Left ventricle myocardium inferior (tissue), 1 donor: ENCODE measurements at regions not wholly inside any gene's neighbourhood (a gene's known extent, or its start where the extent isn't known, plus 50 kb on each side); places are given as distances from the start of the nearest gene placed in this dataset.
A peak's percentile ranks its signal among the peaks of the same experiment; 100 is the strongest.

ENCODE experiments used
- DNase-seq: peaks from one replicate; pipeline ENCODE4 v3.0.0-alpha.2; 2020
- H3K27ac ChIP-seq: fragments of 200-600 bp; replicated peaks from 2 replicates; pipeline ENCODE4 v1.8.0; 2021
- H3K27me3 ChIP-seq: fragments of 200-600 bp; 2 replicates; pipeline ENCODE4 v1.8.0; 2021; ENCODE audit warnings: low read depth
- H3K36me3 ChIP-seq: fragments of 200-600 bp; 2 replicates; pipeline ENCODE4 v1.8.0; 2021
- H3K4me1 ChIP-seq: fragments of 200-600 bp; 2 replicates; pipeline ENCODE4 v1.8.0; 2021
- H3K4me3 ChIP-seq: fragments of 200-600 bp; 2 replicates; pipeline ENCODE4 v1.8.0; 2021; ENCODE audit warnings: mild to moderate bottlenecking, moderate library complexity
- H3K9me3 ChIP-seq: fragments of 200-600 bp; replicated peaks from 2 replicates; pipeline ENCODE4 v1.8.0; 2021
- CTCF ChIP-seq: fragments of 200-600 bp; IDR thresholded peaks from 2 replicates; pipeline ENCODE4 v1.8.0; 2021; ENCODE audit warnings: antibody characterized with exemption, mild to moderate bottlenecking, borderline replicate concordance
- intact Hi-C: fragments of 100-400 bp; cut with micrococcal nuclease; formaldehyde crosslinking; loops from one replicate; pipeline ENCODE4 v1.11.0; 2022
- donor health status: DM: no; HTN: yes; CAD: no; lungs with severe emphysema.

DNA sequence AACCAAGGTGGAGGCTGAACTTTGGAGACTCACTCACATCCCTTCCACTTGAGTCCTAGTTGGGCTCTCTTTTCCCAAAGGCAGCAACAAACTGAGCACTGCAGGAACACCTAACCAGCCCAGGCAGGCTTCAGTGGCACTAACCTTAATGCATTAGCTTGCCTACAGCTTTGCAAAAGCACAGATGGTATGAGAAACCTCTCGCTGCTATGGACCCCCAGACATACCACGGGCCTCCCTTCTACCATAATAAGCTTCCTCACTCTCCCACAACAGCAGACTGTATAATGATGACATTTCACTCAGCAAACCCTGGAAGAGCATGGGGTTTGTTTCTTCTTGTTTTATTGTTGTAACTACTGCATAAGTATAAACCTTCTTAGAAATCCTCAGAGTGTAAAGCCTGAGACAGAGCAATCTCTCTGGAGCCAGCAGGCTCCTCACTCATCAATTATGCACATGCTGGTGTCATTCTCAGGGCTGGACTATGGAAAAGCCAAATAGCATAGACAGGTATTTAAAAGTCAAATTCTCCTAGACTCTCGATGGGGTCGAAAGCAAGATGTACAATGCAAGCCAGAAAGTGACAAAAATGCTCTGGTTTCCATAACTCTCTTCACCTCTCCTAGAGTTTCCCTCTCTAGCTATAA is 167.6 kb downstream of the NXPE2 start:
- intact Hi-C loops, result no loop called here
- TF ChIP-seq CTCF, result no peak
- Histone ChIP-seq H3K9me3 (peaks cover 3% of the 10 kb centered on the region), H3K27ac (no peak overlapping the region), H3K36me3 (no peaks in the 10 kb centered on the region), H3K27me3 (no peaks in the 10 kb centered on the region), H3K4me3 (no peak overlapping the region), H3K4me1 (peaks cover 9% of the 10 kb centered on the region)
- DNase-seq, result no peak

GRCh38 chr11:114846416-114846791 is 168.1 kb downstream of the NXPE2 start:
- H3K27me3 ChIP-seq, result no peaks in the 10 kb centered on the region
- peak; percentile 63 for DNase-seq
- no peak overlapping the region for H3K27ac ChIP-seq
- intact Hi-C loops, result no loop called here
- H3K36me3 ChIP-seq, result no peaks in the 10 kb centered on the region
- peaks cover 9% of the 10 kb centered on the region for H3K4me1 ChIP-seq
- peaks cover 3% of the 10 kb centered on the region for H3K9me3 ChIP-seq
- no peak overlapping the region for H3K4me3 ChIP-seq
- peak; percentile 19 for TF ChIP-seq CTCF

DNA sequence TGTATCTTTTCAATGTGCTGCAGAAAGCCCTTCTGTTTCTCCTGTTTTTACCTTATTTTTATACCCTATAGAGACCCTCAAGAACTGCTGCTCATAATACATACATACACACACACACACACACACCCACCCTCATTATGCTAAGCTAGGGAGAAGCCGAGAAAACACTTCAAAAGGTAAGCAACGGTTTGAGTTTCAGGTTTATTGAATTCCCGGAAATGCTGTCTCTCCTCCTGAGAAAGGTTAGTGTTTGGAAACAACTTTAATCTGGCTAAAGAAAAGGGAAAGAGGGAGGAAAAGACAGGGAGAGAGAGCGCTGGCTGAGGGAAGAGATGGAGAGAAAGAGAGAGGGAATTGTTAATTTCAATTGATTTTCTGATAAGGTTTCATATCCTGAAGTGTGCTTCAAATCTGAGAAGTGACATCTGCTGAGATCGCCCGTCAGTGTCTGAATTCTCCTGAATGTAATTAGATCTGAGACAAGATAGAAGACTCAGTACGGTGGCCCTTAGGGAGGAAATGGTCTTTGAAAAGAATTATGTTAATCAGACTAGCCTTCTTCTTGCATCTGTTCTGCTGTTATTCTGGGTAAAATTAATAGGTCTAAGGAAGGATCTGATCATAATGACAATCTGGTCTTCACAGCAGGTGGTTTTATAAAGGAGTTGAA is 169.1 kb downstream of the NXPE2 start:
- H3K4me1 ChIP-seq, result peaks cover 9% of the 10 kb centered on the region
- no peak overlapping the region for H3K27ac ChIP-seq
- TF ChIP-seq CTCF, result no peak
- no peak overlapping the region for H3K4me3 ChIP-seq
- no peak for DNase-seq
- intact Hi-C loops, result no loop called here
- no peaks in the 10 kb centered on the region for H3K36me3 ChIP-seq
- peaks cover 2% of the 10 kb centered on the region for H3K27me3 ChIP-seq
- peaks cover 3% of the 10 kb centered on the region for H3K9me3 ChIP-seq

DNA sequence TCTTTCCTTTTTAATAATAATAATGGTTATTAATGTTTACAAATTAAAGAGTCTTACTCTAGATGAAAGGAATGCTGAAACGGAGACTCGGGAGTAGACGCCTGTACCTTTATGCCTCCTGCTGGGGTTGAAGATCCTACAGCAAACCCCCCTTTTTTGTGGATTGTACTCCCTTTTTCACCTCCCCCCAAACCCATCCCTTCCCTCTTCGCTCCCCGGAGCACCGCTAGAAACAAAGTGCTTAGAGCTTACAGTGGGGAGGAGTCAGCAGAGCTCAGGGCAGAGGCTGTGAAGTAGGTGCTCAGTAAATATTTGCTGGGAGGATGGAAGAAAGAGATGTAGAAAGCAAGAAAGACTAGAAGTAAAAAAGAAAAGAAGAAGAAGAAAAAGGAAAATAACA is 169.7 kb downstream of the NXPE2 start:
- H3K27me3 ChIP-seq, result peaks cover 7% of the 10 kb centered on the region
- intact Hi-C loops, result no loop called here
- no peak overlapping the region for H3K4me3 ChIP-seq
- no peak overlapping the region for H3K27ac ChIP-seq
- H3K36me3 ChIP-seq, result no peaks in the 10 kb centered on the region
- H3K9me3 ChIP-seq, result peaks cover 3% of the 10 kb centered on the region
- TF ChIP-seq CTCF, result no peak
- no peak for DNase-seq
- H3K4me1 ChIP-seq, result peaks cover 9% of the 10 kb centered on the region

GRCh38 chr11:114857281-114857680 is 179.0 kb downstream of the NXPE2 start:
- no peaks in the 10 kb centered on the region for H3K36me3 ChIP-seq
- DNase-seq, result no peak
- peaks cover 8% of the 10 kb centered on the region for H3K27me3 ChIP-seq
- no peak overlapping the region for H3K4me3 ChIP-seq
- H3K9me3 ChIP-seq, result no peaks in the 10 kb centered on the region
- intact Hi-C loops, result no loop called here
- H3K27ac ChIP-seq, result no peak overlapping the region
- no peak for TF ChIP-seq CTCF
- no peaks in the 10 kb centered on the region for H3K4me1 ChIP-seq
